Testis (tissue), 2 donors: ENCODE measurements at regions not wholly inside any gene's neighbourhood (a gene's known extent, or its start where the extent isn't known, plus 50 kb on each side); places are given as distances from the start of the nearest gene placed in this dataset.

ENCODE experiments used
- CTCF ChIP-seq, 3 experiments: fragments of 450-650 bp in 2 of 3; fragments of 200-600 bp in 1 of 3; sonication (generic) in 1 of 3; IDR thresholded peaks; one replicate each; pipeline ENCODE4 v1.5.1; 2016 to 2019; ENCODE audit warnings: antibody characterized with exemption in 3 of 3, mild to moderate bottlenecking in 2 of 3, moderate library complexity in 1 of 3
- POLR2A ChIP-seq: fragments of 450-650 bp; IDR thresholded peaks from one replicate; pipeline ENCODE4 v1.6.1; 2017; ENCODE audit warnings: antibody characterized with exemption, mild to moderate bottlenecking, moderate library complexity

DNA sequence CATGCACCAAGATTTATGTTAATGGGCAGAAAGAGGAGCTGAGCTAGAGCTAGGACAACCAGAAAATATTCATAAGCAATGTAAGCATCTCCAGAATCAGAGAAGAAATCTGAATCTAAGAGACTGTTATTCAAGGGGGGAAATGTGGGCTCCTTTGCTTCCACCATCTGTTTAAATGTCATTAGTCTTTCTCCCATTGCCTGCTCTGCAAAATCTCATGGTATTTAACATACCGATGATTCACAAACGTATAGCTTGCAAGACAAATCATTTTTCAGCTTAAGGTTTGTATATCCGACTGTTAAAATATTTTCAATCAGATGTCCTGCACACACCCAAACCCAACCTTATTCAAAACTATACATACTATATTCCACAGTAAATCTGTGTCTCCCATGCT lies 133.4 kb upstream of the TACR3 start:
- no peak for TF ChIP-seq POLR2A
- no peak for TF ChIP-seq CTCF (IDR thresholded peaks at IDR 0.05)
